NCI-H2171 treated with DMSO at 0.1 percent for 48 hours (cell line): ENCODE measurements at regions not wholly inside any gene's neighbourhood (a gene's known extent, or its start where the extent isn't known, plus 50 kb on each side); places are given as distances from the start of the nearest gene placed in this dataset.

Source experiments
- DNase-seq: peaks from one replicate; lab custom pipeline; 2025; lab: John Stamatoyannopoulos, UW

GRCh38 chr2:6355886-6356761 is 509.6 kb downstream of the CMPK2 start:
- no peak for DNase-seq

- no peak for DNase-seq
These were observed 507.2 kb downstream of the CMPK2 start for GRCh38 chr2:6358546-6358945.

GRCh38 chr2:6358985-6359384 is 506.7 kb downstream of the CMPK2 start:
- peak; percentile 19 for DNase-seq

GRCh38 chr2:6359964-6360363 is 505.7 kb downstream of the CMPK2 start:
- no peak for DNase-seq

- DNase-seq = no peak
These were observed 502.8 kb downstream of the CMPK2 start for GRCh38 chr2:6362671-6363450.

GRCh38 chr2:6368281-6368680 is 497.4 kb downstream of the CMPK2 start:
- DNase-seq = no peak

GRCh38 chr2:6369266-6369665 is 496.4 kb downstream of the CMPK2 start:
- DNase-seq = no peak

- DNase-seq = peak; percentile 35
These were observed 494.8 kb downstream of the CMPK2 start for GRCh38 chr2:6370753-6371551.

- no peak for DNase-seq
These were observed 493.3 kb downstream of the CMPK2 start for GRCh38 chr2:6372317-6372901.

- DNase-seq = no peak
These were observed 484.4 kb downstream of the CMPK2 start for GRCh38 chr2:6381326-6381725.

- DNase-seq = no peak
These were observed 481.4 kb downstream of the CMPK2 start for GRCh38 chr2:6384341-6384740.

- no peak for DNase-seq
These were observed 473.4 kb downstream of the CMPK2 start for GRCh38 chr2:6392354-6392753.

GRCh38 chr2:6392966-6393365 is 472.7 kb downstream of the CMPK2 start:
- no peak for DNase-seq

- DNase-seq = no peak
These were observed 471.9 kb downstream of the CMPK2 start for GRCh38 chr2:6393819-6394218.

GRCh38 chr2:6394276-6394675 is 471.4 kb downstream of the CMPK2 start:
- no peak for DNase-seq

GRCh38 chr2:6398421-6398820 is 467.3 kb downstream of the CMPK2 start:
- no peak for DNase-seq

GRCh38 chr2:6401301-6401700 is 464.4 kb downstream of the CMPK2 start:
- DNase-seq = no peak

GRCh38 chr2:6408057-6408456 is 457.6 kb downstream of the CMPK2 start:
- DNase-seq = no peak

GRCh38 chr2:6410313-6410712 is 455.4 kb downstream of the CMPK2 start:
- peak; percentile 30 for DNase-seq

GRCh38 chr2:6412533-6413091 is 453.1 kb downstream of the CMPK2 start:
- no peak for DNase-seq

GRCh38 chr2:6417050-6417449 is 448.7 kb downstream of the CMPK2 start:
- peak; percentile 20 for DNase-seq

GRCh38 chr2:6418291-6418690 is 447.4 kb downstream of the CMPK2 start:
- DNase-seq = no peak
